ENCODE measurements at regions not wholly inside any gene's neighbourhood (a gene's known extent, or its start where the extent isn't known, plus 50 kb on each side); places are given as distances from the start of the nearest gene placed in this dataset.

GRCh38 chr10:8794860-8795259, 740.4 kb downstream of the GATA3 start:
- no peak overlapping the region for H3K27ac Mint-ChIP-seq (ENCODE audit: unreplicated experiment)
- BruUV-seq (replicated peaks), result no TSS peak
- no peaks in the 10 kb centered on the region for H3K4me1 Mint-ChIP-seq (ENCODE audit: low read depth, unreplicated experiment)
- intact Hi-C loops (cut with micrococcal nuclease; ENCODE audit: unreplicated experiment), result no loop called here
- Histone ChIP-seq H3K9me3 (no peaks in the 10 kb centered on the region), H3K4me1 (no peaks in the 10 kb centered on the region), H3K36me3 (ENCODE audit: control insufficient read depth, insufficient read depth, low read length) (no peaks in the 10 kb centered on the region), H3K27me3 (replicated peaks; ENCODE audit: control insufficient read depth, insufficient read depth, low read length) (no peaks in the 10 kb centered on the region), H3K4me3 (ENCODE audit: low read depth, low read length) (no peak overlapping the region)
- H3K9me3 Mint-ChIP-seq (ENCODE audit: unreplicated experiment), result no peaks in the 10 kb centered on the region
- no peak for TF ChIP-seq CTCF (IDR thresholded peaks at IDR 0.05; ENCODE audit: insufficient read depth in 1 of 2, low read depth in 1 of 2, low read length in 1 of 2, severe bottlenecking in 1 of 2, unreplicated experiment in 1 of 2)
- no peak for DNase-seq
- no peaks in the 10 kb centered on the region for H3K36me3 Mint-ChIP-seq (ENCODE audit: insufficient read depth, unreplicated experiment)
- no peak overlapping the region for H3K4me3 Mint-ChIP-seq (ENCODE audit: unreplicated experiment)
- peaks cover 2% of the 10 kb centered on the region for H3K27me3 Mint-ChIP-seq (ENCODE audit: insufficient read depth, unreplicated experiment)
- CTCF ChIA-PET, result no interaction called here
- POLR2A ChIA-PET, result no interaction called here

GRCh38 chr10:8800426-8800825, 745.9 kb downstream of the GATA3 start:
- Mint-ChIP-seq H3K27me3 (ENCODE audit: insufficient read depth, unreplicated experiment) (peaks cover 2% of the 10 kb centered on the region), H3K9me3 (ENCODE audit: unreplicated experiment) (peaks cover 5% of the 10 kb centered on the region), H3K4me3 (ENCODE audit: unreplicated experiment) (no peak overlapping the region), H3K4me1 (ENCODE audit: low read depth, unreplicated experiment) (no peaks in the 10 kb centered on the region), H3K36me3 (ENCODE audit: insufficient read depth, unreplicated experiment) (peaks cover 2% of the 10 kb centered on the region), H3K27ac (ENCODE audit: unreplicated experiment) (no peak overlapping the region)
- CTCF ChIA-PET, result no interaction called here
- no peak for DNase-seq
- Histone ChIP-seq H3K27me3 (replicated peaks; ENCODE audit: control insufficient read depth, insufficient read depth, low read length) (no peaks in the 10 kb centered on the region), H3K36me3 (ENCODE audit: control insufficient read depth, insufficient read depth, low read length) (no peaks in the 10 kb centered on the region), H3K4me3 (ENCODE audit: low read depth, low read length) (no peak overlapping the region), H3K9me3 (0 out of 2 replicates have a peak, but pooled peaks cover 2% of the 10 kb centered on the region), H3K4me1 (no peaks in the 10 kb centered on the region)
- POLR2A ChIA-PET, result no interaction called here
- TF ChIP-seq CTCF (IDR thresholded peaks at IDR 0.05; ENCODE audit: insufficient read depth in 1 of 2, low read depth in 1 of 2, low read length in 1 of 2, severe bottlenecking in 1 of 2, unreplicated experiment in 1 of 2), result no peak
- BruUV-seq (replicated peaks), result no TSS peak
- intact Hi-C loops (cut with micrococcal nuclease; ENCODE audit: unreplicated experiment), result no loop called here

GRCh38 chr10:8803992-8804391, 749.5 kb downstream of the GATA3 start:
- CTCF ChIA-PET, result no interaction called here
- Mint-ChIP-seq H3K27ac (ENCODE audit: unreplicated experiment) (no peak overlapping the region), H3K27me3 (ENCODE audit: insufficient read depth, unreplicated experiment) (no peaks in the 10 kb centered on the region), H3K4me3 (ENCODE audit: unreplicated experiment) (no peak overlapping the region), H3K36me3 (ENCODE audit: insufficient read depth, unreplicated experiment) (peaks cover 5% of the 10 kb centered on the region), H3K4me1 (ENCODE audit: low read depth, unreplicated experiment) (no peaks in the 10 kb centered on the region), H3K9me3 (ENCODE audit: unreplicated experiment) (peaks cover 21% of the 10 kb centered on the region)
- 0 out of 2 replicates have a peak, but pooled peaks cover 8% of the 10 kb centered on the region for H3K9me3 ChIP-seq
- no TSS peak for BruUV-seq (replicated peaks)
- no peak for DNase-seq
- POLR2A ChIA-PET, result no interaction called here
- H3K36me3 ChIP-seq (ENCODE audit: control insufficient read depth, insufficient read depth, low read length), result no peaks in the 10 kb centered on the region
- no peak for TF ChIP-seq CTCF (IDR thresholded peaks at IDR 0.05; ENCODE audit: insufficient read depth in 1 of 2, low read depth in 1 of 2, low read length in 1 of 2, severe bottlenecking in 1 of 2, unreplicated experiment in 1 of 2)
- no peak overlapping the region for H3K4me3 ChIP-seq (ENCODE audit: low read depth, low read length)
- no peaks in the 10 kb centered on the region for H3K4me1 ChIP-seq
- intact Hi-C loops (cut with micrococcal nuclease; ENCODE audit: unreplicated experiment), result no loop called here
- H3K27me3 ChIP-seq (replicated peaks; ENCODE audit: control insufficient read depth, insufficient read depth, low read length), result no peaks in the 10 kb centered on the region
